HEK293 (cell line): ENCODE measurements at regions not wholly inside any gene's neighbourhood (a gene's known extent, or its start where the extent isn't known, plus 50 kb on each side); places are given as distances from the start of the nearest gene placed in this dataset.

ENCODE experiments used
- CTCF ChIA-PET: fragments of 350-600 bp; formaldehyde crosslinking; extraction: SDS; loops from one replicate; lab custom pipeline; 2021; ENCODE audit warnings: antibody characterized with exemption; lab: Yijun Ruan, JAX
- POLR2A ChIA-PET: fragments of 300-600 bp; formaldehyde crosslinking; extraction: SDS; loops from one replicate; lab custom pipeline; 2020; ENCODE audit warnings: antibody characterized with exemption, inconsistent platforms; lab: Yijun Ruan, JAX
- H3K27ac ChIP-seq: fragments of 200-500 bp; sonication (Bioruptor generic); 2 replicates; pipeline ENCODE4 v1.5.1; 2014; ENCODE audit warnings: low read depth, low read length, control low read depth, inconsistent platforms; ENCODE audit errors: extremely low read depth
- H3K36me3 ChIP-seq, 2 experiments: fragments of 200-500 bp in 1 of 2; sonication (Bioruptor generic) in 1 of 2; 1 replicate in 1 of 2; 2 replicates in 1 of 2; pipeline ENCODE4 v1.5.1; 2014 to 2017; ENCODE audit warnings: inconsistent platforms in 2 of 2, low read length in 2 of 2; ENCODE audit not compliant: control insufficient read depth in 2 of 2, insufficient read depth in 1 of 2
- H3K4me1 ChIP-seq: fragments of 200-500 bp; sonication (Bioruptor generic); 2 replicates; pipeline ENCODE4 v1.5.1; 2014; ENCODE audit warnings: mild to moderate bottlenecking, low read length, inconsistent platforms; ENCODE audit not compliant: control insufficient read depth, insufficient read depth
- H3K4me3 ChIP-seq: 2 replicates; pipeline ENCODE4 v1.5.1; 2011; ENCODE audit warnings: low read depth, mild to moderate bottlenecking, control low read depth, low read length, moderate library complexity
- H3K9me3 ChIP-seq: fragments of 200-500 bp; sonication (Bioruptor generic); 2 replicates; pipeline ENCODE4 v1.5.1; 2014; ENCODE audit warnings: low read depth, low read length, inconsistent platforms; ENCODE audit not compliant: control insufficient read depth, insufficient read depth
- HOXA7 ChIP-seq: sonication (generic); formaldehyde crosslinking; IDR thresholded peaks from 2 replicates; pipeline ENCODE4 v1.8.1; 2022; ENCODE audit warnings: missing genetic modification reagents, borderline replicate concordance
- KLF7 ChIP-seq: fragments of 450-650 bp; formaldehyde crosslinking; IDR thresholded peaks from 2 replicates; pipeline ENCODE4 v1.5.1; 2016; ENCODE audit warnings: missing biosample characterization, missing genetic modification characterization, borderline replicate concordance
- KLF8 ChIP-seq: fragments of 450-650 bp; formaldehyde crosslinking; IDR thresholded peaks from 2 replicates; pipeline ENCODE4 v1.5.1; 2016; ENCODE audit warnings: missing biosample characterization, missing genetic modification characterization
- ZNF184 ChIP-seq: fragments of 450-650 bp; IDR thresholded peaks from 2 replicates; pipeline ENCODE4 v1.5.1; 2018; ENCODE audit warnings: missing biosample characterization, mild to moderate bottlenecking, missing genetic modification characterization
- ZNF214 ChIP-seq: fragments of 450-650 bp; formaldehyde crosslinking; IDR thresholded peaks from 2 replicates; pipeline ENCODE4 v1.5.1; 2017; ENCODE audit warnings: missing biosample characterization, mild to moderate bottlenecking, missing genetic modification characterization, borderline replicate concordance
- ZNF311 ChIP-seq: fragments of 450-650 bp; formaldehyde crosslinking; IDR thresholded peaks from 2 replicates; pipeline ENCODE4 v1.5.1; 2017; ENCODE audit warnings: missing biosample characterization, missing genetic modification characterization, borderline replicate concordance
- ZNF354C ChIP-seq: fragments of 450-650 bp; formaldehyde crosslinking; IDR thresholded peaks from 2 replicates; pipeline ENCODE4 v1.5.1; 2016; ENCODE audit warnings: missing biosample characterization, missing genetic modification characterization, low read depth, borderline replicate concordance
- ZNF404 ChIP-seq: fragments of 450-650 bp; formaldehyde crosslinking; IDR thresholded peaks from 2 replicates; pipeline ENCODE4 v1.5.1; 2017; ENCODE audit warnings: missing biosample characterization, missing genetic modification characterization
- ZNF521 ChIP-seq: fragments of 450-650 bp; formaldehyde crosslinking; IDR thresholded peaks from 2 replicates; pipeline ENCODE4 v1.5.1; 2017; ENCODE audit warnings: missing biosample characterization, mild to moderate bottlenecking, missing genetic modification characterization
- ZNF629 ChIP-seq: fragments of 450-650 bp; formaldehyde crosslinking; IDR thresholded peaks from 2 replicates; pipeline ENCODE4 v1.5.1; 2017; ENCODE audit warnings: missing biosample characterization, missing genetic modification characterization
- ZNF701 ChIP-seq: fragments of 450-650 bp; formaldehyde crosslinking; IDR thresholded peaks from 2 replicates; pipeline ENCODE4 v1.5.1; 2016; ENCODE audit warnings: missing biosample characterization, missing genetic modification characterization
- ZSCAN16 ChIP-seq: fragments of 450-650 bp; formaldehyde crosslinking; IDR thresholded peaks from 2 replicates; pipeline ENCODE4 v1.5.1; 2016; ENCODE audit warnings: missing biosample characterization, missing genetic modification characterization
- ZSCAN23 ChIP-seq: fragments of 450-650 bp; formaldehyde crosslinking; IDR thresholded peaks from 2 replicates; pipeline ENCODE4 v1.5.1; 2016; ENCODE audit warnings: missing biosample characterization, missing genetic modification characterization
- ZSCAN30 ChIP-seq: fragments of 450-650 bp; IDR thresholded peaks from 2 replicates; pipeline ENCODE4 v1.5.1; 2018; ENCODE audit warnings: missing biosample characterization, mild to moderate bottlenecking, missing genetic modification characterization, moderate library complexity
- TF ChIP-seq, protein P1 (sequence below): fragments of 450-650 bp; formaldehyde crosslinking; IDR thresholded peaks from 2 replicates; pipeline ENCODE4 v1.5.1; 2016; ENCODE audit warnings: missing biosample characterization, missing genetic modification characterization
- TF ChIP-seq, protein P2 (sequence below): fragments of 450-650 bp; IDR thresholded peaks from 2 replicates; pipeline ENCODE4 v1.5.1; 2018; ENCODE audit warnings: missing biosample characterization, mild to moderate bottlenecking, missing genetic modification characterization
- TF ChIP-seq, protein P3 (sequence below): fragments of 450-650 bp; formaldehyde crosslinking; IDR thresholded peaks from 2 replicates; pipeline ENCODE4 v1.5.1; 2016; ENCODE audit warnings: missing biosample characterization, missing genetic modification characterization
- TF ChIP-seq, protein P4 (sequence below): fragments of 450-650 bp; formaldehyde crosslinking; IDR thresholded peaks from 2 replicates; pipeline ENCODE4 v1.5.1; 2016; ENCODE audit warnings: missing biosample characterization, missing genetic modification characterization
- TF ChIP-seq, protein P5 (sequence below): fragments of 450-650 bp; formaldehyde crosslinking; IDR thresholded peaks from 2 replicates; pipeline ENCODE4 v1.5.1; 2016; ENCODE audit warnings: missing biosample characterization, missing genetic modification characterization
- TF ChIP-seq, protein P6 (sequence below): fragments of 450-650 bp; formaldehyde crosslinking; optimal IDR thresholded peaks from 2 replicates; pipeline ENCODE3; 2016; ENCODE audit warnings: missing biosample characterization, mild to moderate bottlenecking, missing genetic modification characterization
- TF ChIP-seq, protein P7 (sequence below): fragments of 450-650 bp; formaldehyde crosslinking; IDR thresholded peaks from 2 replicates; pipeline ENCODE4 v1.5.1; 2016; ENCODE audit warnings: missing biosample characterization, missing genetic modification characterization

DNA sequence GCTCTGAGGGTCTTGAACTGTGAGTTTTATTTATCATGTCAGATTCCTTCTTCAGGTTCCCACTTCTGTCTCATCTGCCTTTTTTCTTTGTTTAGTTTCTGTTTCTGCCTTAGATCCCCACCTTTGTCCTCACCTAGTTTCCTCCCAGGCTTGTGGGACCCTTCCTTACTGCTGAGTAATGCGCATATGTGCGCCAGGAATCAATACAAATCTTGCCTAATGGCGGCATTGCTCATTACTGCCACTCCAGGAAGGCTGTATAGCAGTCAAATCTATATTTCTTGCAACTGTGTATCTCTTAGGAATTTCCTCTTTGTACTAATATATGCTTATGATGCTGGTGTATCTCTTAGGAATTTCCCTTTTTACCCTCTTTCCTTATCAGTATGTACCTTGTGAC is 465.4 kb downstream of the DMRT2 start:
- Histone ChIP-seq H3K27ac (no peak overlapping the region), H3K36me3 (no peaks in the 10 kb centered on the region), H3K9me3 (no peaks in the 10 kb centered on the region), H3K4me3 (no peak overlapping the region), H3K4me1 (no peaks in the 10 kb centered on the region)
- CTCF ChIA-PET: no interaction called here
- POLR2A ChIA-PET: no interaction called here
- TF ChIP-seq HOXA7 (CRISPR knock-in tag): no peak
- TF ChIP-seq ZNF521 (tag by site-specific recombination): no peak
- TF ChIP-seq ZNF184 (tag by site-specific recombination): no peak
- no peak for TF ChIP-seq ZSCAN23
- TF ChIP-seq, protein P1, sequence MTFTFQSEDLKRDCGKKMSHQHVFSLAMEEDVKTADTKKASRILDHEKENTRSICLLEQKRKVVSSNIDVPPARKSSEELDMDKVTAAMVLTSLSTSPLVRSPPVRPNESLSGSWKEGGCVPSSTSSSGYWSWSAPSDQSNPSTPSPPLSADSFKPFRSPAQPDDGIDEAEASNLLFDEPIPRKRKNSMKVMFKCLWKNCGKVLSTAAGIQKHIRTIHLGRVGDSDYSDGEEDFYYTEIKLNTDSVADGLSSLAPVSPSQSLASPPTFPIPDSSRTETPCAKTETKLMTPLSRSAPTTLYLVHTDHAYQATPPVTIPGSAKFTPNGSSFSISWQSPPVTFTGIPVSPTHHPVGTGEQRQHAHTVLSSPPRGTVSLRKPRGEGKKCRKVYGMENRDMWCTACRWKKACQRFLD (tag by site-specific recombination): no peak
- TF ChIP-seq ZSCAN16: no peak
- TF ChIP-seq KLF8 (tag by site-specific recombination): no peak
- TF ChIP-seq ZNF404: no peak
- TF ChIP-seq, protein P2, sequence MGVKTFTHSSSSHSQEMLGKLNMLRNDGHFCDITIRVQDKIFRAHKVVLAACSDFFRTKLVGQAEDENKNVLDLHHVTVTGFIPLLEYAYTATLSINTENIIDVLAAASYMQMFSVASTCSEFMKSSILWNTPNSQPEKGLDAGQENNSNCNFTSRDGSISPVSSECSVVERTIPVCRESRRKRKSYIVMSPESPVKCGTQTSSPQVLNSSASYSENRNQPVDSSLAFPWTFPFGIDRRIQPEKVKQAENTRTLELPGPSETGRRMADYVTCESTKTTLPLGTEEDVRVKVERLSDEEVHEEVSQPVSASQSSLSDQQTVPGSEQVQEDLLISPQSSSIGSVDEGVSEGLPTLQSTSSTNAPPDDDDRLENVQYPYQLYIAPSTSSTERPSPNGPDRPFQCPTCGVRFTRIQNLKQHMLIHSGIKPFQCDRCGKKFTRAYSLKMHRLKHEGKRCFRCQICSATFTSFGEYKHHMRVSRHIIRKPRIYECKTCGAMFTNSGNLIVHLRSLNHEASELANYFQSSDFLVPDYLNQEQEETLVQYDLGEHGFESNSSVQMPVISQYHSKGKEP: no peak
- TF ChIP-seq ZNF311 (tag by site-specific recombination): no peak
- no peak for TF ChIP-seq KLF7 (tag by site-specific recombination)
- no peak for TF ChIP-seq ZSCAN30 (tag by site-specific recombination)
- no peak for TF ChIP-seq ZNF629 (tag by site-specific recombination)

DNA sequence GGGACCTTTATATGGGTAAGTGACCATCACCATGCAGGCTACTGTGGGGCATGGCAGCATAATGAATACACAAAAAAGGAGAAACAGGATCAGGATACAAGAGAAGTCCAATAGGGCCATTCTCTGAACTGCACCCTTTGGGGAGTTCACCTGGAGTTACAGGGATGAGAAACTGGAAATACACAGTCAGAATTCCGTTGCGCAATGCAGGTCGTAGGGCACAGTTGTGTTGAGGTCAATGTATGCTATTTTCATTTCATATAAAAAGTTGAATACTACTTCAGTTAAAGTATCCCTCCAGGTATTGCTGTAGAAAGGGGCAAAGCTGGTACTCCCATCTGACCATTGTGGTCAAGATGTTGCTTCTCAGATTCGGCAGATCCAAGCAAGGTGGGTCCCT is 471.4 kb downstream of the DMRT2 start:
- no peaks in the 10 kb centered on the region for H3K9me3 ChIP-seq
- POLR2A ChIA-PET: no interaction called here
- no peaks in the 10 kb centered on the region for H3K36me3 ChIP-seq
- no peak overlapping the region for H3K4me3 ChIP-seq
- CTCF ChIA-PET: no interaction called here
- H3K27ac ChIP-seq: no peak overlapping the region
- H3K4me1 ChIP-seq: no peaks in the 10 kb centered on the region
- no peak for TF ChIP-seq ZNF214 (tag by site-specific recombination)
- TF ChIP-seq, protein P3, sequence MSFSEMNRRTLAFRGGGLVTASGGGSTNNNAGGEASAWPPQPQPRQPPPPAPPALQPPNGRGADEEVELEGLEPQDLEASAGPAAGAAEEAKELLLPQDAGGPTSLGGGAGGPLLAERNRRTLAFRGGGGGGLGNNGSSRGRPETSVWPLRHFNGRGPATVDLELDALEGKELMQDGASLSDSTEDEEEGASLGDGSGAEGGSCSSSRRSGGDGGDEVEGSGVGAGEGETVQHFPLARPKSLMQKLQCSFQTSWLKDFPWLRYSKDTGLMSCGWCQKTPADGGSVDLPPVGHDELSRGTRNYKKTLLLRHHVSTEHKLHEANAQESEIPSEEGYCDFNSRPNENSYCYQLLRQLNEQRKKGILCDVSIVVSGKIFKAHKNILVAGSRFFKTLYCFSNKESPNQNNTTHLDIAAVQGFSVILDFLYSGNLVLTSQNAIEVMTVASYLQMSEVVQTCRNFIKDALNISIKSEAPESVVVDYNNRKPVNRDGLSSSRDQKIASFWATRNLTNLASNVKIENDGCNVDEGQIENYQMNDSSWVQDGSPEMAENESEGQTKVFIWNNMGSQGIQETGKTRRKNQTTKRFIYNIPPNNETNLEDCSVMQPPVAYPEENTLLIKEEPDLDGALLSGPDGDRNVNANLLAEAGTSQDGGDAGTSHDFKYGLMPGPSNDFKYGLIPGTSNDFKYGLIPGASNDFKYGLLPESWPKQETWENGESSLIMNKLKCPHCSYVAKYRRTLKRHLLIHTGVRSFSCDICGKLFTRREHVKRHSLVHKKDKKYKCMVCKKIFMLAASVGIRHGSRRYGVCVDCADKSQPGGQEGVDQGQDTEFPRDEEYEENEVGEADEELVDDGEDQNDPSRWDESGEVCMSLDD (tag by site-specific recombination): no peak
- TF ChIP-seq, protein P4, sequence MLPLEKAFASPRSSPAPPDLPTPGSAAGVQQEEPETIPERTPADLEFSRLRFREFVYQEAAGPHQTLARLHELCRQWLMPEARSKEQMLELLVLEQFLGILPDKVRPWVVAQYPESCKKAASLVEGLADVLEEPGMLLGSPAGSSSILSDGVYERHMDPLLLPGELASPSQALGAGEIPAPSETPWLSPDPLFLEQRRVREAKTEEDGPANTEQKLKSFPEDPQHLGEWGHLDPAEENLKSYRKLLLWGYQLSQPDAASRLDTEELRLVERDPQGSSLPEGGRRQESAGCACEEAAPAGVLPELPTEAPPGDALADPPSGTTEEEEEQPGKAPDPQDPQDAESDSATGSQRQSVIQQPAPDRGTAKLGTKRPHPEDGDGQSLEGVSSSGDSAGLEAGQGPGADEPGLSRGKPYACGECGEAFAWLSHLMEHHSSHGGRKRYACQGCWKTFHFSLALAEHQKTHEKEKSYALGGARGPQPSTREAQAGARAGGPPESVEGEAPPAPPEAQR (tag by site-specific recombination): no peak
- TF ChIP-seq, protein P5, sequence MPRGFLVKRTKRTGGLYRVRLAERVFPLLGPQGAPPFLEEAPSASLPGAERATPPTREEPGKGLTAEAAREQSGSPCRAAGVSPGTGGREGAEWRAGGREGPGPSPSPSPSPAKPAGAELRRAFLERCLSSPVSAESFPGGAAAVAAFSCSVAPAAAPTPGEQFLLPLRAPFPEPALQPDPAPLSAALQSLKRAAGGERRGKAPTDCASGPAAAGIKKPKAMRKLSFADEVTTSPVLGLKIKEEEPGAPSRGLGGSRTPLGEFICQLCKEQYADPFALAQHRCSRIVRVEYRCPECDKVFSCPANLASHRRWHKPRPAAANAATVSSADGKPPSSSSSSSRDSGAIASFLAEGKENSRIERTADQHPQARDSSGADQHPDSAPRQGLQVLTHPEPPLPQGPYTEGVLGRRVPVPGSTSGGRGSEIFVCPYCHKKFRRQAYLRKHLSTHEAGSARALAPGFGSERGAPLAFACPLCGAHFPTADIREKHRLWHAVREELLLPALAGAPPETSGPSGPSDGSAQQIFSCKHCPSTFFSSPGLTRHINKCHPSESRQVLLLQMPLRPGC (tag by site-specific recombination): no peak
- no peak for TF ChIP-seq HOXA7 (CRISPR knock-in tag)
- TF ChIP-seq ZNF701 (tag by site-specific recombination): no peak
- TF ChIP-seq, protein P6, sequence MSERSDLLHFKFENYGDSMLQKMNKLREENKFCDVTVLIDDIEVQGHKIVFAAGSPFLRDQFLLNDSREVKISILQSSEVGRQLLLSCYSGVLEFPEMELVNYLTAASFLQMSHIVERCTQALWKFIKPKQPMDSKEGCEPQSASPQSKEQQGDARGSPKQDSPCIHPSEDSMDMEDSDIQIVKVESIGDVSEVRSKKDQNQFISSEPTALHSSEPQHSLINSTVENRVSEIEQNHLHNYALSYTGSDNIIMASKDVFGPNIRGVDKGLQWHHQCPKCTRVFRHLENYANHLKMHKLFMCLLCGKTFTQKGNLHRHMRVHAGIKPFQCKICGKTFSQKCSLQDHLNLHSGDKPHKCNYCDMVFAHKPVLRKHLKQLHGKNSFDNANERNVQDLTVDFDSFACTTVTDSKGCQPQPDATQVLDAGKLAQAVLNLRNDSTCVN: no peak
- TF ChIP-seq, protein P7, sequence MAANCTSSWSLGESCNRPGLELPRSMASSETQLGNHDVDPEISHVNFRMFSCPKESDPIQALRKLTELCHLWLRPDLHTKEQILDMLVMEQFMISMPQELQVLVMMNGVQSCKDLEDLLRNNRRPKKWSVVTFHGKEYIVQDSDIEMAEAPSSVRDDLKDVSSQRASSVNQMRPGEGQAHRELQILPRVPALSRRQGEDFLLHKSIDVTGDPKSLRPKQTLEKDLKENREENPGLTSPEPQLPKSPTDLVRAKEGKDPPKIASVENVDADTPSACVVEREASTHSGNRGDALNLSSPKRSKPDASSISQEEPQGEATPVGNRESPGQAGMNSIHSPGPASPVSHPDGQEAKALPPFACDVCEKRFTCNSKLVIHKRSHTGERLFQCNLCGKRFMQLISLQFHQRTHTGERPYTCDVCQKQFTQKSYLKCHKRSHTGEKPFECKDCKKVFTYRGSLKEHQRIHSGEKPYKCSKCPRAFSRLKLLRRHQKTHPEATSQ: no peak
- TF ChIP-seq ZNF354C (tag by site-specific recombination): no peak
